PC-3 (cell line): ENCODE measurements at regions not wholly inside any gene's neighbourhood (a gene's known extent, or its start where the extent isn't known, plus 50 kb on each side); places are given as distances from the start of the nearest gene placed in this dataset.

ENCODE experiments used
- ATAC-seq: fragments of 200-7000 bp; cut with Tn5 transposase; 2 replicates; pipeline ENCODE4 v1.9.1; 2020; ENCODE audit warnings: mild to moderate bottlenecking, moderate library complexity
- BruUV-seq: library from RNA; stranded (reverse); fragments of 400-500 nt; replicated peaks from 2 replicates; lab custom pipeline; 2021; lab: Mats Ljungman, UMichigan
- CTCF ChIA-PET: fragments of 300-600 bp; sonication (Branson Sonifier 250); formaldehyde crosslinking; loops from one replicate; lab custom pipeline; 2022; ENCODE audit warnings: antibody characterized with exemption; lab: Charles Lee
- POLR2A ChIA-PET: fragments of 300-600 bp; sonication (Branson Sonifier 250); formaldehyde crosslinking; loops from one replicate; lab custom pipeline; 2022; ENCODE audit warnings: antibody characterized with exemption; ENCODE audit not compliant: unreplicated experiment; lab: Charles Lee
- DNase-seq: peaks from one replicate; pipeline ENCODE4 v3.0.0-alpha.2; 2015
- H2AFZ ChIP-seq: fragments of 300-600 bp; sonication (generic); 2 replicates; pipeline ENCODE4 v1.6.0; 2016; ENCODE audit warnings: antibody characterized with exemption, low read length
- H3F3A ChIP-seq: fragments of 300-600 bp; sonication (generic); one replicate; pipeline ENCODE4 v1.6.0; 2017; ENCODE audit warnings: antibody characterized with exemption, low read length, control low read depth, mild to moderate bottlenecking; ENCODE audit not compliant: unreplicated experiment
- H3K27ac ChIP-seq: fragments of 300-600 bp; sonication (generic); 2 replicates; pipeline ENCODE4 v1.5.1; 2016; ENCODE audit warnings: mild to moderate bottlenecking, low read length
- H3K27me3 ChIP-seq: fragments of 300-600 bp; sonication (generic); 2 replicates; pipeline ENCODE4 v1.6.1; 2016; ENCODE audit warnings: low read length, mixed read lengths
- H3K36me3 ChIP-seq: fragments of 300-600 bp; sonication (generic); 2 replicates; pipeline ENCODE4 v1.6.1; 2016; ENCODE audit warnings: low read depth, mixed run types, low read length, mixed read lengths
- H3K4me1 ChIP-seq: fragments of 300-600 bp; sonication (generic); 2 replicates; pipeline ENCODE4 v1.5.1; 2016; ENCODE audit warnings: low read length; ENCODE audit not compliant: insufficient read depth
- H3K4me2 ChIP-seq: fragments of 300-600 bp; sonication (generic); 2 replicates; pipeline ENCODE4 v1.6.0; 2016; ENCODE audit warnings: low read length
- H3K4me3 ChIP-seq: fragments of 300-600 bp; sonication (generic); 2 replicates; pipeline ENCODE4 v1.5.1; 2016; ENCODE audit warnings: mild to moderate bottlenecking, low read length, mixed read lengths
- H3K79me2 ChIP-seq: fragments of 300-600 bp; sonication (generic); 2 replicates; pipeline ENCODE4 v1.6.1; 2017; ENCODE audit warnings: low read length, mixed read lengths
- H3K9ac ChIP-seq: fragments of 300-600 bp; sonication (generic); 2 replicates; pipeline ENCODE4 v1.6.0; 2016; ENCODE audit warnings: mild to moderate bottlenecking, low read length
- H3K9me2 ChIP-seq: fragments of 300-600 bp; sonication (generic); replicated peaks from 2 replicates; pipeline ENCODE4 v1.6.1; 2016; ENCODE audit warnings: mixed run types, low read length, mixed read lengths
- H3K9me3 ChIP-seq: fragments of 300-600 bp; sonication (generic); 2 replicates; pipeline ENCODE4 v1.6.1; 2016; ENCODE audit warnings: low read length, mixed read lengths
- H4K20me1 ChIP-seq: fragments of 300-600 bp; sonication (generic); 2 replicates; pipeline ENCODE4 v1.6.1; 2016; ENCODE audit warnings: low read length, mixed read lengths
- CTCF ChIP-seq: fragments of 300-600 bp; sonication (generic); conservative IDR thresholded peaks from 2 replicates; pipeline ENCODE4 v1.5.1; 2017; ENCODE audit warnings: antibody characterized with exemption, low read depth, mild to moderate bottlenecking, low read length
- EZH2 ChIP-seq: fragments of 300-600 bp; sonication (generic); IDR thresholded peaks from one replicate; pipeline ENCODE4 v1.6.1; 2017; ENCODE audit warnings: antibody characterized with exemption, mild to moderate bottlenecking, low read length; ENCODE audit not compliant: unreplicated experiment
- EZH2phosphoT487 ChIP-seq: fragments of 300-600 bp; sonication (generic); IDR thresholded peaks from 2 replicates; pipeline ENCODE4 v1.6.1; 2018; ENCODE audit warnings: mild to moderate bottlenecking, antibody characterized with exemption, low read length, borderline replicate concordance
- intact Hi-C: fragments of 100-400 bp; cut with micrococcal nuclease; formaldehyde crosslinking; loops from 2 replicates; pipeline ENCODE4 v1.9.0; 2023

- Histone ChIP-seq H3F3A (no peaks in the 10 kb centered on the region), H3K79me2 (no peaks in the 10 kb centered on the region), H3K36me3 (no peaks in the 10 kb centered on the region), H3K9me3 (no peaks in the 10 kb centered on the region), H3K9me2 (no peaks in the 10 kb centered on the region), H4K20me1 (no peaks in the 10 kb centered on the region), H3K4me2 (no peak overlapping the region), H3K27ac (no peak overlapping the region), H2AFZ (no peak overlapping the region), H3K4me3 (no peak overlapping the region), H3K27me3 (0 out of 2 replicates have a peak, but pooled peaks cover 2% of the 10 kb centered on the region), H3K4me1 (no peaks in the 10 kb centered on the region), H3K9ac (no peak overlapping the region)
- TF ChIP-seq EZH2phosphoT487, result no peak
- TF ChIP-seq CTCF, result no peak
- no peak for TF ChIP-seq EZH2
- ATAC-seq (no peak), DNase-seq (no peak)
- intact Hi-C loops, result no loop called here
- ChIA-PET POLR2A (no interaction called here), CTCF (no interaction called here)
- BruUV-seq, result no TSS peak
Measured at GRCh38 chr2:164198256-164198655, 423.0 kb downstream of the GRB14 start.

GRCh38 chr2:164190700-164191099 is 430.6 kb downstream of the GRB14 start:
- no peaks in the 10 kb centered on the region for H3K9me2 ChIP-seq
- no peaks in the 10 kb centered on the region for H3F3A ChIP-seq
- no peaks in the 10 kb centered on the region for H3K4me1 ChIP-seq
- TF ChIP-seq CTCF (no peak), EZH2 (no peak), EZH2phosphoT487 (no peak)
- DNase-seq, result no peak
- H3K27ac ChIP-seq, result no peak overlapping the region
- no peaks in the 10 kb centered on the region for H3K79me2 ChIP-seq
- intact Hi-C loops, result no loop called here
- no peaks in the 10 kb centered on the region for H4K20me1 ChIP-seq
- ATAC-seq, result no peak
- H3K4me3 ChIP-seq, result no peak overlapping the region
- H3K4me2 ChIP-seq, result no peak overlapping the region
- no peak overlapping the region for H3K9ac ChIP-seq
- no peaks in the 10 kb centered on the region for H3K9me3 ChIP-seq
- H3K27me3 ChIP-seq, result peaks cover 20% of the 10 kb centered on the region
- ChIA-PET POLR2A (no interaction called here), CTCF (no interaction called here)
- no peaks in the 10 kb centered on the region for H3K36me3 ChIP-seq
- no peak overlapping the region for H2AFZ ChIP-seq
- no TSS peak for BruUV-seq

GRCh38 chr2:164189851-164190250 is 431.4 kb downstream of the GRB14 start:
- DNase-seq, result no peak
- H3K9me3 ChIP-seq, result no peaks in the 10 kb centered on the region
- no TSS peak for BruUV-seq
- no peak overlapping the region for H3K4me2 ChIP-seq
- no peak overlapping the region for H3K27ac ChIP-seq
- H2AFZ ChIP-seq, result no peak overlapping the region
- intact Hi-C loops, result no loop called here
- CTCF ChIA-PET, result no interaction called here
- no peak overlapping the region for H3K4me3 ChIP-seq
- H3K36me3 ChIP-seq, result no peaks in the 10 kb centered on the region
- POLR2A ChIA-PET, result no interaction called here
- H3K4me1 ChIP-seq, result no peaks in the 10 kb centered on the region
- no peaks in the 10 kb centered on the region for H3K79me2 ChIP-seq
- no peaks in the 10 kb centered on the region for H4K20me1 ChIP-seq
- no peak for ATAC-seq
- H3K9me2 ChIP-seq, result no peaks in the 10 kb centered on the region
- H3K27me3 ChIP-seq, result peaks cover 20% of the 10 kb centered on the region
- no peak for TF ChIP-seq EZH2
- no peak for TF ChIP-seq EZH2phosphoT487
- TF ChIP-seq CTCF, result no peak
- no peak overlapping the region for H3K9ac ChIP-seq
- no peaks in the 10 kb centered on the region for H3F3A ChIP-seq
